Fibroblast of lung (primary cell): ENCODE measurements at regions not wholly inside any gene's neighbourhood (a gene's known extent, or its start where the extent isn't known, plus 50 kb on each side); places are given as distances from the start of the nearest gene placed in this dataset.
A peak's percentile ranks its signal among the peaks of the same experiment; 100 is the strongest.

ENCODE experiments used
- DNase-seq, 2 donors: peaks; one replicate each; pipeline versions ENCODE4 v3.0.0 to v3.0.0-alpha.2; 2010; ENCODE audit warnings: low read depth in 2 of 2
- H2AFZ ChIP-seq: 2 replicates; pipeline ENCODE4 v1.5.1; 2012; ENCODE audit warnings: low read length, control low read depth, inconsistent platforms
- H3K27ac ChIP-seq: 2 replicates; pipeline ENCODE4 v1.5.1; 2011; ENCODE audit warnings: low read length, control low read depth; ENCODE audit not compliant: insufficient read depth
- H3K27me3 ChIP-seq: 2 replicates; pipeline ENCODE4 v1.5.1; 2011; ENCODE audit warnings: mild to moderate bottlenecking, low read length; ENCODE audit not compliant: control insufficient read depth, insufficient read depth
- H3K36me3 ChIP-seq: 2 replicates; pipeline ENCODE4 v1.5.1; 2011; ENCODE audit warnings: low read length; ENCODE audit not compliant: control insufficient read depth, insufficient read depth
- H3K4me1 ChIP-seq: 2 replicates; pipeline ENCODE4 v1.5.1; 2011; ENCODE audit warnings: low read length; ENCODE audit not compliant: control insufficient read depth, insufficient read depth; ENCODE audit errors: extremely low read depth
- H3K4me2 ChIP-seq: 2 replicates; pipeline ENCODE4 v1.5.1; 2011; ENCODE audit warnings: low read length, control low read depth; ENCODE audit not compliant: insufficient read depth; ENCODE audit errors: extremely low read depth
- H3K4me3 ChIP-seq, 4 experiments: fragments of 200-600 bp in 1 of 4; sonication (generic) in 1 of 4; replicated peaks in 1 of 4; 2 replicates each; pipeline ENCODE4 v1.5.1; 2011 to 2016; ENCODE audit warnings: low read length in 4 of 4, low read depth in 3 of 4, mild to moderate bottlenecking in 3 of 4, control low read depth in 2 of 4, inconsistent platforms in 1 of 4, mixed read lengths in 1 of 4; ENCODE audit not compliant: insufficient read depth in 1 of 4; ENCODE audit errors: control extremely low read depth in 1 of 4
- H3K79me2 ChIP-seq: 2 replicates; pipeline ENCODE4 v1.5.1; 2012; ENCODE audit warnings: mild to moderate bottlenecking, low read length, inconsistent platforms; ENCODE audit not compliant: control insufficient read depth, insufficient read depth
- H3K9ac ChIP-seq: 2 replicates; pipeline ENCODE4 v1.5.1; 2011; ENCODE audit warnings: mild to moderate bottlenecking, low read length, control low read depth; ENCODE audit not compliant: insufficient read depth
- H3K9me3 ChIP-seq: 2 replicates; pipeline ENCODE4 v1.5.1; 2012; ENCODE audit warnings: low read depth, low read length; ENCODE audit not compliant: control insufficient read depth, insufficient read depth
- H4K20me1 ChIP-seq: 2 replicates; pipeline ENCODE4 v1.5.1; 2011; ENCODE audit warnings: low read length; ENCODE audit not compliant: control insufficient read depth, insufficient read depth; ENCODE audit errors: extremely low read depth
- CTCF ChIP-seq, 2 donors: IDR thresholded peaks in 1 of 2; conservative IDR thresholded peaks in 1 of 2; 1 replicate in 1 of 2; 2 replicates in 1 of 2; pipeline ENCODE4 v1.5.1; 2011 to 2012; ENCODE audit warnings: low read length in 2 of 2, control low read depth in 1 of 2, inconsistent platforms in 1 of 2, low read depth in 1 of 2, mild to moderate bottlenecking in 1 of 2
- EZH2 ChIP-seq: IDR thresholded peaks from 2 replicates; pipeline ENCODE4 v1.5.1; 2012; ENCODE audit warnings: low read length, control low read depth, mild to moderate bottlenecking; ENCODE audit errors: missing control alignments

GRCh38 chr10:118505363-118505762 lies 90.1 kb downstream of the PRLHR start:
- H3K36me3 ChIP-seq = no peaks in the 10 kb centered on the region
- no peaks in the 10 kb centered on the region for H3K79me2 ChIP-seq
- no peak for DNase-seq
- H3K27me3 ChIP-seq = no peaks in the 10 kb centered on the region
- H3K27ac ChIP-seq = no peak overlapping the region
- H3K4me2 ChIP-seq = no peak overlapping the region
- H4K20me1 ChIP-seq = no peaks in the 10 kb centered on the region
- TF ChIP-seq EZH2 = no peak
- no peak for TF ChIP-seq CTCF (conservative IDR thresholded peaks at IDR 0.05 in 1 of 2, IDR thresholded peaks at IDR 0.05 in 1 of 2; ENCODE audit: low read depth in 1 of 2, low read length in 2 of 2)
- H3K9me3 ChIP-seq = no peaks in the 10 kb centered on the region
- no peak overlapping the region for H2AFZ ChIP-seq
- no peak overlapping the region for H3K9ac ChIP-seq
- no peak overlapping the region for H3K4me3 ChIP-seq
- H3K4me1 ChIP-seq = no peaks in the 10 kb centered on the region

DNA sequence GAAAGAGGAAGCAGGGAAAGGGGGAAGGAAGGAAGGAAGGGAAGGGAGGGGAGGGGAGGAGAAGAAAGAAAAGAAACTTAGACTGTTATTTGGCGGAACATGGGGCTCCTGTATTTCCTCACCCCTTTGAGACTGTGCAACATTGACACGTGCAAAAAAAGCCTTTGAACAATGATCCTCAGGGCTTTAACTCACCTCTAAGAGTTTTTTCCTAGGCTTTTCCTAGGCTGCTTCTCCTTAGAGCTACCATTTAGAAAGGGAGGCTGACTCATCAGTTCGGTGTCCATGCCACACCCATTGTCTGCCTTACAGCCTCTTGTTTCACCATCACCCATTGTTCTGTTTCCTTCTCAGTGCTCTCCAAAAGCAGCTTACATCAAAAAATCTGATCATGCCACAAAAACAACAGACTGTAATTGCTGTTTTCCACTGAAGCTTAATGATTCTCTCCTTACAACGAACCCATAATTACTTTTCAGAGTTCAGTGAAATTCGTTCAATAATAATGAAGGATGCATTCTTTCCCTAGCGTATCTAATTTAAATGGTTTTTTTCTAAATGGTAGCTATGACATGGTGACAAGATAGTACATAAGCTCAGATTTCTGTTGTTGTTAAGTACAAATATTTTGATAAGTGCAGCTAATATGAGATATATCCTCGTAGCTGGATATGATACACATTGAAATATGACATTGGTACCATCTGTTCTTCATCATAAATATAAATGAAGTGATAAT lies 90.8 kb downstream of the PRLHR start:
- Histone ChIP-seq H3K9me3 (no peaks in the 10 kb centered on the region), H3K27ac (no peak overlapping the region), H3K4me1 (no peaks in the 10 kb centered on the region), H3K4me3 (no peak overlapping the region), H3K79me2 (no peaks in the 10 kb centered on the region), H4K20me1 (no peaks in the 10 kb centered on the region), H3K27me3 (no peaks in the 10 kb centered on the region), H3K36me3 (no peaks in the 10 kb centered on the region), H3K9ac (no peak overlapping the region), H2AFZ (no peak overlapping the region), H3K4me2 (no peak overlapping the region)
- DNase-seq = peak; percentile 15 to 77
- TF ChIP-seq EZH2 (no peak), CTCF (conservative IDR thresholded peaks at IDR 0.05 in 1 of 2, IDR thresholded peaks at IDR 0.05 in 1 of 2; ENCODE audit: low read depth in 1 of 2, low read length in 2 of 2) (no peak)

GRCh38 chr10:118504044-118504443 lies 91.4 kb downstream of the PRLHR start:
- TF ChIP-seq CTCF (conservative IDR thresholded peaks at IDR 0.05 in 1 of 2, IDR thresholded peaks at IDR 0.05 in 1 of 2; ENCODE audit: low read depth in 1 of 2, low read length in 2 of 2) (no peak), EZH2 (no peak)
- Histone ChIP-seq H2AFZ (no peak overlapping the region), H3K9me3 (no peaks in the 10 kb centered on the region), H3K27ac (no peak overlapping the region), H3K36me3 (no peaks in the 10 kb centered on the region), H3K27me3 (no peaks in the 10 kb centered on the region), H3K4me1 (no peaks in the 10 kb centered on the region), H3K79me2 (no peaks in the 10 kb centered on the region), H3K4me2 (no peak overlapping the region), H3K9ac (no peak overlapping the region), H3K4me3 (no peak overlapping the region), H4K20me1 (no peaks in the 10 kb centered on the region)
- DNase-seq = no peak
